SU-DHL-6 (cell line): ENCODE measurements at regions not wholly inside any gene's neighbourhood (a gene's known extent, or its start where the extent isn't known, plus 50 kb on each side); places are given as distances from the start of the nearest gene placed in this dataset.

Experiments
- CTCF ChIP-seq: fragments of 200-600 bp; sonication (generic); IDR thresholded peaks from one replicate; pipeline ENCODE4 v1.5.1; 2017; ENCODE audit warnings: antibody characterized with exemption, mild to moderate bottlenecking, low read length, moderate library complexity; ENCODE audit not compliant: insufficient read depth, poor library complexity, severe bottlenecking
- EZH2phosphoT487 ChIP-seq: fragments of 200-600 bp; sonication (generic), shearing (Covaris generic); conservative IDR thresholded peaks from 2 replicates; pipeline ENCODE4 v1.6.1; 2018; ENCODE audit warnings: mild to moderate bottlenecking, antibody characterized with exemption, low read length, moderate library complexity, mixed read lengths

- TF ChIP-seq CTCF (no peak), EZH2phosphoT487 (no peak)
These were observed 334.1 kb downstream of the RPS24 start for GRCh38 chr10:78367751-78368150.
